Left lobe of liver (tissue), 2 donors: ENCODE measurements at regions not wholly inside any gene's neighbourhood (a gene's known extent, or its start where the extent isn't known, plus 50 kb on each side); places are given as distances from the start of the nearest gene placed in this dataset.

Experiments used
- ATAC-seq: fragments of 200-7000 bp; cut with Tn5 transposase; one replicate; pipeline ENCODE4 v1.9.1; 2020; ENCODE audit warnings: mild to moderate bottlenecking, moderate library complexity
- DNase-seq: peaks from one replicate; pipeline ENCODE4 v3.0.0-alpha.2; 2020; ENCODE audit warnings: low spot score
- donor health status: DM: no; HTN: no; CAD: no; lungs with moderate emphysema.
- donor health status: DM: no; HTN: yes; CAD: no.

- DNase-seq, result no peak
These were observed 167.6 kb downstream of the RND3 start for GRCh38 chr2:150319658-150320555.

GRCh38 chr2:150319085-150319484 is 168.4 kb downstream of the RND3 start:
- DNase-seq (no peak), ATAC-seq (peak; percentile 79)

More at GRCh38 chr2:150319658-150320555, 167.6 kb downstream of the RND3 start:
- peak; percentile 76 for ATAC-seq

GRCh38 chr2:150312271-150312670 is 175.2 kb downstream of the RND3 start:
- no peak for ATAC-seq

GRCh38 chr2:150309311-150310080 is 178.0 kb downstream of the RND3 start:
- DNase-seq, result no peak
- peak; percentile 25 for ATAC-seq

More at GRCh38 chr2:150312271-150312670, 175.2 kb downstream of the RND3 start:
- no peak for DNase-seq

GRCh38 chr2:150307258-150307657 is 180.2 kb downstream of the RND3 start:
- no peak for DNase-seq
- ATAC-seq, result no peak

GRCh38 chr2:150303281-150303680 is 184.2 kb downstream of the RND3 start:
- DNase-seq, result no peak
- ATAC-seq, result no peak

GRCh38 chr2:150298571-150299305 is 188.7 kb downstream of the RND3 start:
- DNase-seq (no peak), ATAC-seq (no peak)

GRCh38 chr2:150296770-150297546 is 190.5 kb downstream of the RND3 start:
- ATAC-seq (peak; percentile 63), DNase-seq (no peak)

GRCh38 chr2:150295544-150295943 is 191.9 kb downstream of the RND3 start:
- DNase-seq, result no peak
- no peak for ATAC-seq

- ATAC-seq (no peak), DNase-seq (no peak)
These were observed 193.7 kb downstream of the RND3 start for GRCh38 chr2:150293771-150294170.

- no peak for DNase-seq
- ATAC-seq, result no peak
These were observed 194.7 kb downstream of the RND3 start for GRCh38 chr2:150292807-150293206.

GRCh38 chr2:150292192-150292591 is 195.3 kb downstream of the RND3 start:
- DNase-seq (no peak), ATAC-seq (no peak)

- DNase-seq (no peak), ATAC-seq (no peak)
These were observed 200.6 kb downstream of the RND3 start for GRCh38 chr2:150286730-150287362.

GRCh38 chr2:150284116-150284515 is 203.4 kb downstream of the RND3 start:
- ATAC-seq, result no peak
- no peak for DNase-seq

- ATAC-seq, result peak; percentile 92
These were observed 204.6 kb downstream of the RND3 start for GRCh38 chr2:150282771-150283371.

GRCh38 chr2:150282357-150282756 is 205.1 kb downstream of the RND3 start:
- no peak for DNase-seq
- peak; percentile 22 for ATAC-seq

More at GRCh38 chr2:150282771-150283371, 204.6 kb downstream of the RND3 start:
- DNase-seq, result peak; percentile 72

GRCh38 chr2:150280231-150280630 is 207.2 kb downstream of the RND3 start:
- DNase-seq, result no peak
- ATAC-seq, result no peak

- ATAC-seq, result no peak
- no peak for DNase-seq
These were observed 207.8 kb downstream of the RND3 start for GRCh38 chr2:150279686-150280085.

- ATAC-seq (no peak), DNase-seq (no peak)
These were observed 210.7 kb downstream of the RND3 start for GRCh38 chr2:150276737-150277136.
